Ovary (tissue), 7 donors: ENCODE measurements at regions not wholly inside any gene's neighbourhood (a gene's known extent, or its start where the extent isn't known, plus 50 kb on each side); places are given as distances from the start of the nearest gene placed in this dataset.
"Not testable (repeated sequence)": the region's sequence is repeated elsewhere in the genome, so short reads cannot be mapped to it uniquely, and the experiment has no call there.

Source experiments
- DNase-seq, 5 donors: peaks; one replicate each; pipeline ENCODE4 v3.0.0-alpha.2; 2019 to 2020
- H3K27ac ChIP-seq, 2 donors: fragments of 200-600 bp; one replicate each; pipeline versions ENCODE4 v1.5.1 to v1.8.0; 2019 to 2022
- H3K27me3 ChIP-seq: fragments of 200-600 bp; one replicate; pipeline ENCODE4 v1.8.0; 2022
- H3K36me3 ChIP-seq: fragments of 200-600 bp; sonication (generic); one replicate; pipeline ENCODE4 v1.5.1; 2019
- H3K4me1 ChIP-seq: one replicate; pipeline ENCODE4 v1.8.1; 2013; ENCODE audit warnings: mild to moderate bottlenecking, moderate library complexity; ENCODE audit not compliant: insufficient read depth
- H3K4me3 ChIP-seq: fragments of 200-600 bp; sonication (generic); one replicate; pipeline ENCODE4 v1.5.1; 2017
- H3K9me3 ChIP-seq, 2 donors: fragments of 200-600 bp in 1 of 2; sonication (generic) in 1 of 2; one replicate each; pipeline versions ENCODE4 v1.5.1 to v1.8.1; 2013 to 2019; ENCODE audit warnings: mild to moderate bottlenecking in 1 of 2, moderate library complexity in 1 of 2
- EP300 ChIP-seq: sonication (generic); formaldehyde crosslinking; IDR thresholded peaks from one replicate; pipeline ENCODE4 v1.6.1; 2017; ENCODE audit warnings: antibody characterized with exemption
- POLR2A ChIP-seq: fragments of 450-650 bp; IDR thresholded peaks from one replicate; pipeline ENCODE4 v1.6.1; 2017; ENCODE audit warnings: antibody characterized with exemption, mild to moderate bottlenecking, moderate library complexity
- WGBS, 3 donors: extraction: QIAGEN DNeasy Blood & Tissue Kit in 1 of 3; methylation state at CpG; one replicate each; pipeline versions ENCODE4 v1.1.5 to v1.1.7; 2013 to 2017; 5-methylcytosine and 5-hydroxymethylcytosine counted together
- intact Hi-C, 4 donors: fragments of 100-400 bp; cut with DNase I; formaldehyde crosslinking; loops; one replicate each; pipeline versions ENCODE4 v1.11.0 to v1.15.1; 2022 to 2023
- TF ChIP-seq, protein P1 (sequence below), 3 donors: fragments of 450-650 bp in 2 of 3; fragments of 200-600 bp in 1 of 3; IDR thresholded peaks; one replicate each; pipeline versions ENCODE4 v1.5.1 to v1.8.0; 2016 to 2022; ENCODE audit warnings: antibody characterized with exemption in 3 of 3, mild to moderate bottlenecking in 1 of 3
- donor health status: DM: no; HTN: no; CAD: no; lungs with moderate emphysema.
- donor health status: DM: no; HTN: no; CAD: no.
- donor health status: Bipolar disorder and iron deficiency.
- donor health status: DM: no; HTN: no; CAD: no.
- donor health status: DM: yes; HTN: yes; CAD: no.

- Histone ChIP-seq H3K27me3 (no peaks in the 10 kb centered on the region), H3K4me1 (no peaks in the 10 kb centered on the region), H3K9me3 (no peaks in the 10 kb centered on the region), H3K27ac (no peak overlapping the region), H3K36me3 (no peaks in the 10 kb centered on the region), H3K4me3 (no peak overlapping the region)
- intact Hi-C loops: no loop called here
- DNase-seq: no peak
- no peak for TF ChIP-seq POLR2A
- TF ChIP-seq EP300: no peak
- TF ChIP-seq, protein P1, sequence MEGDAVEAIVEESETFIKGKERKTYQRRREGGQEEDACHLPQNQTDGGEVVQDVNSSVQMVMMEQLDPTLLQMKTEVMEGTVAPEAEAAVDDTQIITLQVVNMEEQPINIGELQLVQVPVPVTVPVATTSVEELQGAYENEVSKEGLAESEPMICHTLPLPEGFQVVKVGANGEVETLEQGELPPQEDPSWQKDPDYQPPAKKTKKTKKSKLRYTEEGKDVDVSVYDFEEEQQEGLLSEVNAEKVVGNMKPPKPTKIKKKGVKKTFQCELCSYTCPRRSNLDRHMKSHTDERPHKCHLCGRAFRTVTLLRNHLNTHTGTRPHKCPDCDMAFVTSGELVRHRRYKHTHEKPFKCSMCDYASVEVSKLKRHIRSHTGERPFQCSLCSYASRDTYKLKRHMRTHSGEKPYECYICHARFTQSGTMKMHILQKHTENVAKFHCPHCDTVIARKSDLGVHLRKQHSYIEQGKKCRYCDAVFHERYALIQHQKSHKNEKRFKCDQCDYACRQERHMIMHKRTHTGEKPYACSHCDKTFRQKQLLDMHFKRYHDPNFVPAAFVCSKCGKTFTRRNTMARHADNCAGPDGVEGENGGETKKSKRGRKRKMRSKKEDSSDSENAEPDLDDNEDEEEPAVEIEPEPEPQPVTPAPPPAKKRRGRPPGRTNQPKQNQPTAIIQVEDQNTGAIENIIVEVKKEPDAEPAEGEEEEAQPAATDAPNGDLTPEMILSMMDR (IDR thresholded peaks at IDR 0.05): no peak
- 78 to 84% (median 81%) methylated on average over 2 of the region's 2 CpGs for WGBS, 3 donors
Measured at GRCh38 chr7:80036107-80036506, 98.5 kb upstream of the GNAI1 start.

- no peak for DNase-seq
- no peaks in the 10 kb centered on the region for H3K9me3 ChIP-seq
- no peaks in the 10 kb centered on the region for H3K4me1 ChIP-seq
- H3K36me3 ChIP-seq: no peaks in the 10 kb centered on the region
- intact Hi-C loops: no loop called here
- H3K27ac ChIP-seq: no peak overlapping the region
- no peak overlapping the region for H3K4me3 ChIP-seq
- WGBS, 3 donors: 83 to 88% (median 85%) methylated on average over 3 of the region's 3 CpGs
- no peaks in the 10 kb centered on the region for H3K27me3 ChIP-seq
- TF ChIP-seq EP300: no peak
- no peak for TF ChIP-seq POLR2A
- TF ChIP-seq, protein P1 (IDR thresholded peaks at IDR 0.05): no peak
Measured at GRCh38 chr7:80028717-80029116, 105.9 kb upstream of the GNAI1 start.

GRCh38 chr7:80027611-80028173 lies 106.9 kb upstream of the GNAI1 start:
- intact Hi-C loops: no loop called here
- Histone ChIP-seq H3K27me3 (no peaks in the 10 kb centered on the region), H3K4me3 (no peak overlapping the region), H3K9me3 (no peaks in the 10 kb centered on the region), H3K4me1 (no peaks in the 10 kb centered on the region), H3K27ac (no peak overlapping the region), H3K36me3 (no peaks in the 10 kb centered on the region)
- DNase-seq: no peak
- 62 to 72% (median 64%) methylated on average over 4 of the region's 4 CpGs for WGBS, 3 donors
- TF ChIP-seq POLR2A (no peak), EP300 (no peak)
- TF ChIP-seq, protein P1 (IDR thresholded peaks at IDR 0.05): no peak

GRCh38 chr7:80026766-80027165 lies 107.9 kb upstream of the GNAI1 start:
- 50 to 75% (median 54%) methylated on average over 4 of the region's 4 CpGs for WGBS, 3 donors
- intact Hi-C loops: no loop called here
- H3K4me3 ChIP-seq: no peak overlapping the region
- no peak for DNase-seq
- no peak overlapping the region for H3K27ac ChIP-seq
- no peaks in the 10 kb centered on the region for H3K4me1 ChIP-seq
- H3K9me3 ChIP-seq: no peaks in the 10 kb centered on the region
- H3K36me3 ChIP-seq: no peaks in the 10 kb centered on the region
- no peak for TF ChIP-seq EP300
- TF ChIP-seq, protein P1 (IDR thresholded peaks at IDR 0.05): no peak
- no peak for TF ChIP-seq POLR2A
- H3K27me3 ChIP-seq: no peaks in the 10 kb centered on the region

GRCh38 chr7:80020277-80020676 lies 114.4 kb upstream of the GNAI1 start:
- H3K4me1 ChIP-seq, DNase-seq, H3K27ac ChIP-seq, H3K9me3 ChIP-seq, H3K36me3 ChIP-seq, H3K27me3 ChIP-seq, H3K4me3 ChIP-seq, intact Hi-C loops: not testable (repeated sequence)
- WGBS, 3 donors: 56 to 90% (median 59%) methylated on average over 5 of the region's 5 CpGs

GRCh38 chr7:80019809-80020207 lies 114.8 kb upstream of the GNAI1 start:
- H3K9me3 ChIP-seq, H3K4me3 ChIP-seq, H3K4me1 ChIP-seq, H3K27me3 ChIP-seq, intact Hi-C loops, H3K27ac ChIP-seq, H3K36me3 ChIP-seq: not testable (repeated sequence)
- peak in 1 of 5 donors; percentile 5 for DNase-seq
- 77 to 82% (median 79%) methylated on average over 4 of the region's 4 CpGs for WGBS, 3 donors
